Trophoblast cell (in vitro differentiated cells and primary cell): ENCODE measurements at regions not wholly inside any gene's neighbourhood (a gene's known extent, or its start where the extent isn't known, plus 50 kb on each side); places are given as distances from the start of the nearest gene placed in this dataset.

Source experiments
- DNase-seq, 2 donors: peaks; one replicate each; pipeline ENCODE4 v3.0.0-alpha.2; 2016
- H2AFZ ChIP-seq: 2 replicates; pipeline ENCODE4 v1.6.1; 2013; ENCODE audit warnings: low read length, moderate library complexity, mild to moderate bottlenecking; ENCODE audit not compliant: insufficient read depth, poor library complexity
- H2AK5ac ChIP-seq: 2 replicates; pipeline ENCODE4 v1.6.1; 2013; ENCODE audit warnings: mild to moderate bottlenecking, low read length
- H2BK120ac ChIP-seq: 2 replicates; pipeline ENCODE4 v1.6.1; 2013; ENCODE audit warnings: low read length, mild to moderate bottlenecking, moderate library complexity; ENCODE audit not compliant: insufficient read depth, poor library complexity
- H2BK12ac ChIP-seq: 2 replicates; pipeline ENCODE4 v1.6.1; 2013; ENCODE audit warnings: mild to moderate bottlenecking, low read length, moderate library complexity
- H2BK5ac ChIP-seq: 2 replicates; pipeline ENCODE4 v1.6.1; 2013; ENCODE audit warnings: low read length, low read depth, moderate library complexity, mild to moderate bottlenecking; ENCODE audit not compliant: poor library complexity
- H3K14ac ChIP-seq: 2 replicates; pipeline ENCODE4 v1.6.1; 2013; ENCODE audit warnings: mild to moderate bottlenecking, low read length
- H3K18ac ChIP-seq: 2 replicates; pipeline ENCODE4 v1.6.1; 2013; ENCODE audit warnings: mild to moderate bottlenecking, low read length
- H3K23ac ChIP-seq: 2 replicates; pipeline ENCODE4 v1.6.1; 2013; ENCODE audit warnings: low read length
- H3K27ac ChIP-seq: 2 replicates; pipeline ENCODE4 v1.5.1; 2013; ENCODE audit warnings: low read depth, mild to moderate bottlenecking, inconsistent platforms, low read length, moderate library complexity
- H3K27me3 ChIP-seq: 2 replicates; pipeline ENCODE4 v1.6.1; 2013; ENCODE audit warnings: inconsistent platforms, mild to moderate bottlenecking, low read length, moderate library complexity; ENCODE audit not compliant: insufficient read depth
- H3K36me3 ChIP-seq, 2 experiments: 1 replicate in 1 of 2; 2 replicates in 1 of 2; pipeline ENCODE4 v1.6.1; 2013; ENCODE audit warnings: low read length in 2 of 2, mild to moderate bottlenecking in 2 of 2, moderate library complexity in 1 of 2; ENCODE audit not compliant: insufficient read depth in 2 of 2, control insufficient read depth in 1 of 2
- H3K4ac ChIP-seq: 2 replicates; pipeline ENCODE4 v1.6.1; 2013; ENCODE audit warnings: low read depth, mild to moderate bottlenecking, low read length, moderate library complexity
- H3K4me1 ChIP-seq, 2 experiments: 1 replicate in 1 of 2; 2 replicates in 1 of 2; pipeline ENCODE4 v1.6.1; 2013; ENCODE audit warnings: low read length in 2 of 2, mild to moderate bottlenecking in 2 of 2, moderate library complexity in 1 of 2; ENCODE audit not compliant: insufficient read depth in 2 of 2, control insufficient read depth in 1 of 2
- H3K4me2 ChIP-seq: 2 replicates; pipeline ENCODE4 v1.6.1; 2013; ENCODE audit warnings: inconsistent platforms, mild to moderate bottlenecking, low read length, moderate library complexity
- H3K4me3 ChIP-seq: 2 replicates; pipeline ENCODE4 v1.5.1; 2013; ENCODE audit warnings: mild to moderate bottlenecking, low read depth, low read length, inconsistent platforms
- H3K79me1 ChIP-seq: one replicate; pipeline ENCODE4 v1.6.1; 2013; ENCODE audit warnings: low read length
- H3K79me2 ChIP-seq: 2 replicates; pipeline ENCODE4 v1.6.1; 2013; ENCODE audit warnings: low read length, mild to moderate bottlenecking; ENCODE audit not compliant: control insufficient read depth, insufficient read depth, poor library complexity
- H3K9ac ChIP-seq: 2 replicates; pipeline ENCODE4 v1.6.1; 2013; ENCODE audit warnings: mild to moderate bottlenecking, low read length
- H3K9me3 ChIP-seq: 2 replicates; pipeline ENCODE4 v1.6.1; 2013; ENCODE audit warnings: low read depth, mild to moderate bottlenecking, control low read depth, inconsistent platforms, low read length; ENCODE audit not compliant: insufficient read depth
- H4K12ac ChIP-seq: 2 replicates; pipeline ENCODE4 v1.6.1; 2013; ENCODE audit warnings: low read depth, mild to moderate bottlenecking, low read length, moderate library complexity
- H4K8ac ChIP-seq: 2 replicates; pipeline ENCODE4 v1.6.1; 2013; ENCODE audit warnings: low read depth, mild to moderate bottlenecking, low read length, moderate library complexity
- H4K91ac ChIP-seq: one replicate; pipeline ENCODE4 v1.6.1; 2013; ENCODE audit warnings: low read depth, mild to moderate bottlenecking, low read length, moderate library complexity
- WGBS: extraction: QIAGEN DNeasy Blood & Tissue Kit; methylation state at CpG from one replicate; pipeline ENCODE4 v1.1.7; 2013; ENCODE audit warnings: missing lambda C conversion rate; ENCODE audit not compliant: insufficient read length, insufficient coverage; ENCODE audit errors: extremely low coverage; 5-methylcytosine and 5-hydroxymethylcytosine counted together

GRCh38 chr5:72654231-72654630, 147.0 kb upstream of the ZNF366 start:
- H3K9me3 ChIP-seq: no peaks in the 10 kb centered on the region
- peak overlapping the region; percentile 42 for H2AK5ac ChIP-seq
- no peak for DNase-seq
- H3K14ac ChIP-seq: peak overlapping the region; percentile 25
- no peak overlapping the region for H3K4me3 ChIP-seq
- peak overlapping the region; percentile 49 for H4K8ac ChIP-seq
- H3K79me1 ChIP-seq: peaks cover 49% of the 10 kb centered on the region
- peak overlapping the region; percentile 75 for H4K91ac ChIP-seq
- H2BK12ac ChIP-seq: peak overlapping the region; percentile 53
- no CpG with 5 or more reads among the region's 2 CpGs for WGBS
- H3K36me3 ChIP-seq: no peaks in the 10 kb centered on the region
- H3K18ac ChIP-seq: peak overlapping the region; percentile 77
- peaks cover 43 to 53% of the 10 kb centered on the region in 2 experiments for H3K4me1 ChIP-seq
- no peak overlapping the region for H4K12ac ChIP-seq
- H3K27me3 ChIP-seq: no peaks in the 10 kb centered on the region
- H3K27ac ChIP-seq: peak overlapping the region; percentile 85
- no peak overlapping the region for H3K23ac ChIP-seq
- H3K4ac ChIP-seq: peak overlapping the region; percentile 37
- no peak overlapping the region for H3K9ac ChIP-seq
- H2BK120ac ChIP-seq: peak overlapping the region; percentile 87
- H3K79me2 ChIP-seq: peaks cover 2% of the 10 kb centered on the region
- H2BK5ac ChIP-seq: peak overlapping the region; percentile 89
- no peak overlapping the region for H2AFZ ChIP-seq
- H3K4me2 ChIP-seq: peak overlapping the region; percentile 3

GRCh38 chr5:72653586-72653985, 146.4 kb upstream of the ZNF366 start:
- Histone ChIP-seq H3K14ac (no peak overlapping the region), H3K9me3 (no peaks in the 10 kb centered on the region), H4K91ac (peak overlapping the region; percentile 75), H3K9ac (no peak overlapping the region), H3K27ac (peak overlapping the region; percentile 85), H3K4me2 (peak overlapping the region; percentile 3), H3K4me1 (peaks cover 44 to 48% of the 10 kb centered on the region in 2 experiments), H2AK5ac (no peak overlapping the region), H3K27me3 (no peaks in the 10 kb centered on the region), H3K18ac (no peak overlapping the region), H2BK120ac (no peak overlapping the region), H2BK12ac (no peak overlapping the region), H3K79me2 (peaks cover 2% of the 10 kb centered on the region), H4K8ac (no peak overlapping the region), H4K12ac (no peak overlapping the region), H3K36me3 (no peaks in the 10 kb centered on the region), H3K23ac (no peak overlapping the region), H2AFZ (no peak overlapping the region), H2BK5ac (no peak overlapping the region), H3K4ac (no peak overlapping the region), H3K79me1 (peaks cover 48% of the 10 kb centered on the region), H3K4me3 (no peak overlapping the region)
- DNase-seq: no peak
- no CpG with 5 or more reads among the region's 2 CpGs for WGBS

GRCh38 chr5:72651779-72652178, 144.6 kb upstream of the ZNF366 start:
- H2BK12ac ChIP-seq: peak overlapping the region; percentile 86
- no peak overlapping the region for H3K4me3 ChIP-seq
- peaks cover 43 to 46% of the 10 kb centered on the region in 2 experiments for H3K4me1 ChIP-seq
- H3K23ac ChIP-seq: no peak overlapping the region
- H3K9me3 ChIP-seq: no peaks in the 10 kb centered on the region
- H3K4ac ChIP-seq: peak overlapping the region; percentile 46
- no peak overlapping the region for H2AK5ac ChIP-seq
- H3K79me1 ChIP-seq: peaks cover 51% of the 10 kb centered on the region
- H4K12ac ChIP-seq: no peak overlapping the region
- no peak overlapping the region for H3K18ac ChIP-seq
- peak overlapping the region; percentile 89 for H2BK5ac ChIP-seq
- H4K8ac ChIP-seq: peak overlapping the region; percentile 34
- peak; percentile 23 to 82 for DNase-seq
- no peak overlapping the region for H2AFZ ChIP-seq
- H3K14ac ChIP-seq: peak overlapping the region; percentile 54
- H3K27ac ChIP-seq: peak overlapping the region; percentile 36
- peak overlapping the region; percentile 92 for H4K91ac ChIP-seq
- H2BK120ac ChIP-seq: peak overlapping the region; percentile 82
- H3K36me3 ChIP-seq: no peaks in the 10 kb centered on the region
- no peaks in the 10 kb centered on the region for H3K27me3 ChIP-seq
- peaks cover 4% of the 10 kb centered on the region for H3K79me2 ChIP-seq
- no peak overlapping the region for H3K4me2 ChIP-seq
- H3K9ac ChIP-seq: no peak overlapping the region

- Histone ChIP-seq H3K18ac (peak overlapping the region; percentile 58), H4K8ac (peak overlapping the region; percentile 34), H3K4ac (peak overlapping the region; percentile 46), H3K79me1 (peaks cover 51% of the 10 kb centered on the region), H3K4me3 (no peak overlapping the region), H2AFZ (no peak overlapping the region), H3K9me3 (no peaks in the 10 kb centered on the region), H3K14ac (peak overlapping the region; percentile 54), H3K79me2 (peaks cover 4% of the 10 kb centered on the region), H4K91ac (peak overlapping the region; percentile 91), H2BK12ac (peak overlapping the region; percentile 86), H3K9ac (no peak overlapping the region), H3K27me3 (no peaks in the 10 kb centered on the region), H3K4me1 (peaks cover 43 to 46% of the 10 kb centered on the region in 2 experiments), H2BK5ac (peak overlapping the region; percentile 87), H3K4me2 (no peak overlapping the region), H3K36me3 (no peaks in the 10 kb centered on the region), H2AK5ac (peak overlapping the region; percentile 49), H3K23ac (no peak overlapping the region), H4K12ac (no peak overlapping the region), H2BK120ac (peak overlapping the region; percentile 82), H3K27ac (peak overlapping the region; percentile 4)
- no CpG with 5 or more reads among the region's 8 CpGs for whole genome bisulfite sequencing
- DNase-seq: peak; percentile 79 to 95
Measured at GRCh38 chr5:72651109-72651508, 143.9 kb upstream of the ZNF366 start.
